ENCODE measurements at regions not wholly inside any gene's neighbourhood (a gene's known extent, or its start where the extent isn't known, plus 50 kb on each side); places are given as distances from the start of the nearest gene placed in this dataset.

DNA sequence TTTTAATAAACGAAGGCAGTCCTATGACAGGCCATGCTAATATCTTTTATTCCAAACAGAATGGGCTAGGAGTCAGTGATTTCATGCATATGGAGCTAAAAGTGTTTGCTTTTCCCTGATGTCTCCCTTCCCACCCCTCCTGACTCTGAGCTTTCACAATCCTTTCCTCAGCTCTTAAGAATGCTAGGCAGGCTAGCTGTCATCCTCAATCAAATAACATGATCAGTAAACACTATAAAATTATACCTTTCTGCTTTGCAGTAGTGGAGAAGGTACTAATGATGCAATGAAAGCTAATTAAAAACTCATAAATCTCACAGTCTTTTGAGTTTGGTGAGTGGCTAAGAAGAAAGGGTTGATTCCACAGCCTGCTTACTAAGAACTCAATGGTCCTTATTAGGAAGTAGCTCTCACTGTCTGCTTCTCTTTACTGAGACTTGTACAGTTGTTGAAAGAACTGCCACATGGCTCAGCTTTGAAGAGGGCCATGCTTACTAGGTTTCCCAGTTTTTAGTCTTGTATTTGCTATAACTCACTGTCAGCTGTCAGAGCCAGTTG is 250.9 kb upstream of the JAG1 start:
- intact Hi-C loops (cut with DNase I; ENCODE audit: low total_unique reads), result no loop called here
- no peak for DNase-seq (ENCODE audit: low spot score in 2 of 2)
- TF ChIP-seq, protein P1, sequence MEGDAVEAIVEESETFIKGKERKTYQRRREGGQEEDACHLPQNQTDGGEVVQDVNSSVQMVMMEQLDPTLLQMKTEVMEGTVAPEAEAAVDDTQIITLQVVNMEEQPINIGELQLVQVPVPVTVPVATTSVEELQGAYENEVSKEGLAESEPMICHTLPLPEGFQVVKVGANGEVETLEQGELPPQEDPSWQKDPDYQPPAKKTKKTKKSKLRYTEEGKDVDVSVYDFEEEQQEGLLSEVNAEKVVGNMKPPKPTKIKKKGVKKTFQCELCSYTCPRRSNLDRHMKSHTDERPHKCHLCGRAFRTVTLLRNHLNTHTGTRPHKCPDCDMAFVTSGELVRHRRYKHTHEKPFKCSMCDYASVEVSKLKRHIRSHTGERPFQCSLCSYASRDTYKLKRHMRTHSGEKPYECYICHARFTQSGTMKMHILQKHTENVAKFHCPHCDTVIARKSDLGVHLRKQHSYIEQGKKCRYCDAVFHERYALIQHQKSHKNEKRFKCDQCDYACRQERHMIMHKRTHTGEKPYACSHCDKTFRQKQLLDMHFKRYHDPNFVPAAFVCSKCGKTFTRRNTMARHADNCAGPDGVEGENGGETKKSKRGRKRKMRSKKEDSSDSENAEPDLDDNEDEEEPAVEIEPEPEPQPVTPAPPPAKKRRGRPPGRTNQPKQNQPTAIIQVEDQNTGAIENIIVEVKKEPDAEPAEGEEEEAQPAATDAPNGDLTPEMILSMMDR (IDR thresholded peaks at IDR 0.05), result no peak
- TF ChIP-seq POLR2A (IDR thresholded peaks at IDR 0.05), result no peak
- no peak overlapping the region for H3K4me3 ChIP-seq (ENCODE audit: low read depth, poor library complexity, severe bottlenecking)
- WGBS, 2 donors, result 77 to 83% methylated on average over 1 of the region's 1 CpG

DNA sequence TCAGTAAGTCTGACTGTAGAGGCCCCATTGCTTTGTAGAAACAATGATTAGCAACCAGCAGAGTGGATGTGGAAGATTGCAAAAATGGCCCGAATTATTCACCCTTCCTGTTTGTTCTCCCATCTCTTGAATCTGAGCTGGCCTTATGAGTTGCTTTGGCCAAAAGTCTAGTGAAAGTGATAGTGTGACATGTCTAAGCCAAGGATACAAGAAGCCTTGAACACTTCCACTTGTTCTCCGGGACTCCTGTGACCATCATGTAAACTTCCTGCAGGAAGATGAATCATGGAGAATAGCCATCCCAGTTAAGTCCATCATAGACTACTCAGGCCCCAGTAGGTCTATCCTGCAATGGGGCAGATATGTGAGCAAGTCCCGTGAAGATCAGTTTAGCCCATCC is 252.0 kb upstream of the JAG1 start:
- 64 to 66% methylated on average over 3 of the region's 3 CpGs for WGBS, 2 donors
- intact Hi-C loops (cut with DNase I; ENCODE audit: low total_unique reads), result no loop called here
- TF ChIP-seq, protein P1 (IDR thresholded peaks at IDR 0.05), result no peak
- TF ChIP-seq POLR2A (IDR thresholded peaks at IDR 0.05), result no peak

DNA sequence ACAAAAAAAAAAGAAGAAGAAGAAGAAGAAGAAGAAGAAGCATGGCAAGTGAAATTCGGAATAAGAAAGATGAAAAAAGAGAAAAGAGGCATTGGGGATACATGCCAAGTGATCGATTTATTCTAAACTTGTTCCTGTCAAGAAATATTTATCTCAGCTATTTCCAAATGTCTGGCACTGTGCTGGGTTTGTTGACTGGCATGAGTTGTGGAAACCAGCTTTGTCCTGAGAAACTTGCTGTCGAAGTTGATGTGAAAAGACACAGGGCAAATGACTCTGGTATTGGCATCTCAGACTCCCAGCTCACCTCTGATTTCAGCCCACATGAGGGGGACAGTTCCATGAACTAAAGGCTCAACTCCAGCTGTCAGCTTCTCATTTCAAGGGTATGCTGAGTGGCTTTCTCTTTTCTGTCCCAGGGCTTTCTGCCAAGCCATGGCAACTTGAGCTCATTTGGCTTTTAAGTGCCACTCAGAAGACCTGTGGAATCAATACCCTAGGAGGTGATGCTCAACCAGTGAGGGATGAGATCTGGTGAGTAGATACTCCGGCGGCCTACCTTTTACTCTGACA is 253.3 kb upstream of the JAG1 start:
- H3K4me3 ChIP-seq (ENCODE audit: low read depth, poor library complexity, severe bottlenecking), result no peak overlapping the region
- no peak for DNase-seq (ENCODE audit: low spot score in 2 of 2)
- TF ChIP-seq POLR2A (IDR thresholded peaks at IDR 0.05), result no peak
- TF ChIP-seq, protein P1 (IDR thresholded peaks at IDR 0.05), result no peak
- intact Hi-C loops (cut with DNase I; ENCODE audit: low total_unique reads), result no loop called here
- WGBS, 2 donors, result 84 to 95% methylated on average over 5 of the region's 5 CpGs

More for the DNA sequence above, 252.0 kb upstream of the JAG1 start:
- no peak overlapping the region for H3K4me3 ChIP-seq (ENCODE audit: low read depth, poor library complexity, severe bottlenecking)
- DNase-seq (ENCODE audit: low spot score in 2 of 2), result no peak

DNA sequence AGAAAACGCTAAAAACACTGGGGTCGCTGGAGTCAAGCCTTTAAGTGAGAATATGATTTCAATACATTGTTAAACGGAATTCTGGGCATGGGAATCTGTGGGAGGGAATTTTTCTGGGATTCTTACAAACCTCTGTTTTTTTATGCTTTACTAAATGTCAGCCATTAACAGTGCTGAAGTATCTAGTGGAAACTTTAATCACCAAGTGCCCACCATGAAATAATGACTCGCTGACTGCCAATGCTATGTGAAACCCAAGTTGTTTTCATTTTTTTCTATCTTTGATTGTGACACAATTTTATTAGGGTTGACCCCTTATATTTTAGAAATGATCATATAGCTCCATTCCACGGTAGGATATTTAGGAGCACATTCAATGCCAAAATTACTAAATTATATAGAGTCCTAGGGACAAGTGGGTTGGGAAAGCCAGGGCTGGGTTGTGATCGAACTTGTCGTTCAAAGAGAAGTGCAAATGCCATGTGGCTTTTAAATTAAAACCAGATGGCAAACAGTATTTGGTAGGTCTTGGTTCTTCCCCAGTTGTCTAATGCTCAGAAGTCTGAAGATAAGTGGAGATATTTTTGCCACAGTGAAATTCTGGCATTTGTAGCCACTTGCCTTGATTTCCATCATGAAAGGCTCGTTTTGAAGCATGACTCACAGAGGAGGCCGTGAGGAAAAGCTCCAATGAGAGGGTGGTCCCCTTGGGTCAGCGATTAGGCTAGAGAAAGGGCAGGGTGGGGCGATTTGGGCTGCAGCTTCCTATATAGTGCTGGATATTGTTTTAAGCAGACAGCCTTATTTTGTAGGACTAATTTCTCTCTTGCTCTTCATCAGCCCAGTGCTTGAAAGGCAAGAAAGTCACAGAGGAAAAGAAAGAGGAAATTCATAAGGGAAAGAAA is 254.4 kb upstream of the JAG1 start:
- intact Hi-C loops (cut with DNase I; ENCODE audit: low total_unique reads), result no loop called here
- no peak for DNase-seq (ENCODE audit: low spot score in 2 of 2)
- TF ChIP-seq, protein P1 (IDR thresholded peaks at IDR 0.05), result no peak
- TF ChIP-seq POLR2A (IDR thresholded peaks at IDR 0.05), result no peak
- WGBS, 2 donors, result 76 to 78% methylated on average over 11 of the region's 11 CpGs
- no peak overlapping the region for H3K4me3 ChIP-seq (ENCODE audit: low read depth, poor library complexity, severe bottlenecking)

DNA sequence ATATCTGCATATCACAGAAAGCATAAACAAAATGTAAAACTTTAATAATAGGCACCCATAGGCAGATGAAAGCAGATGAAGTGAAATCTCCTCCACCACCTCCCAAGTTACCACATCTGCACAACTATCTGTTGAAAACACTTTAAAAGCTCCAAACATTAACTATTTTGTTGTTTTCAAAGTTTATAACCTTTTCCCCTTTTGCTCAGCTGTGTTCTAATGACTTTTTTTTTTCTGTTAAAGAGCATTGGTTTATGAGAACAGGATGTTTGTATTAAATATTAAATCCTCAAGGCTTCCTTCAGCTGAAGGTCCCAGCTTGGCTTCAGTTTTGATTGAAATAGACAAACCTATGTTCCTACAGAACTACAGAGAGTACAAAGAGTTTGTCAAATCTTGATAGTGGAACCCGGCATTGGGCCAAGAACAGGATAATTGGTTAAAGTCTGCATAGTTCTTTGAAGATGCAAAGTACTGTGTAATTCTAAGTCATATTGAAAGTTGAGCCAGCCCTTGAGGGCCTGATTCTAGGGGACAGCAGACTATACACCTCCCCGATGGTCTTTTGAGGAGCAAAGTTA is 255.1 kb upstream of the JAG1 start:
- intact Hi-C loops (cut with DNase I; ENCODE audit: low total_unique reads), result no loop called here
- no peak for DNase-seq (ENCODE audit: low spot score in 2 of 2)
- no peak overlapping the region for H3K4me3 ChIP-seq (ENCODE audit: low read depth, poor library complexity, severe bottlenecking)
- 36 to 48% methylated on average over 2 of the region's 2 CpGs for WGBS, 2 donors
- TF ChIP-seq, protein P1 (IDR thresholded peaks at IDR 0.05), result no peak
- no peak for TF ChIP-seq POLR2A (IDR thresholded peaks at IDR 0.05)

Measured in lower leg skin (tissue), 4 donors.